Keratinocyte (primary cell): ENCODE measurements at regions not wholly inside any gene's neighbourhood (a gene's known extent, or its start where the extent isn't known, plus 50 kb on each side); places are given as distances from the start of the nearest gene placed in this dataset.

Source experiments
- EZH2 ChIP-seq: IDR thresholded peaks from one replicate; pipeline ENCODE4 v1.6.1; 2012; ENCODE audit warnings: inconsistent platforms, mild to moderate bottlenecking, low read length, moderate library complexity
- TF ChIP-seq, protein P1 (sequence below), 3 experiments: IDR thresholded peaks in 1 of 3; conservative IDR thresholded peaks in 1 of 3; optimal IDR thresholded peaks in 1 of 3; 2 replicates in 2 of 3; 3 replicates in 1 of 3; pipeline versions ENCODE3 to v1.5.1; 2011; ENCODE audit warnings: low read length in 3 of 3, mild to moderate bottlenecking in 3 of 3, moderate library complexity in 2 of 3, control low read depth in 1 of 3, inconsistent platforms in 1 of 3; ENCODE audit not compliant: insufficient read depth in 2 of 3; ENCODE audit errors: extremely low read depth in 1 of 3

DNA sequence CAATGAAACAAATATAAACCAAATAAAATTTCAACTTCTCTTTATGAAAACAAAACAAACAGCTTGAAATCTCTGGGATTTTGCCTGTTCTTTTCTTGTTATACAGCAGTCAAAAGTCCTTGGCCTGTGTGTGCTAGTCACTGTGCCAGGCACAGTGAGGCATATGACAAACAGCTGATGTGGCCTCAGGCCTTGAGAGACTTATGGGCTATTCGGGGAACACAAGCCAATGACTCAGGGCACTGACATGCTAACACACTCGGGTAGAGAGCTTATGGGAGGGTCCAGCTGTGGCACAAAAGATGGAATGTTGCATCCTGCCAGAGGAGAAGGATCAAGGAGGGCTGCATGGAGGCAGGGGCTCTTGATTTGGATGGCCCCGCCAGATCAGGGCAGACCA is 95.4 kb upstream of the NKX2-2 start:
- TF ChIP-seq, protein P1, sequence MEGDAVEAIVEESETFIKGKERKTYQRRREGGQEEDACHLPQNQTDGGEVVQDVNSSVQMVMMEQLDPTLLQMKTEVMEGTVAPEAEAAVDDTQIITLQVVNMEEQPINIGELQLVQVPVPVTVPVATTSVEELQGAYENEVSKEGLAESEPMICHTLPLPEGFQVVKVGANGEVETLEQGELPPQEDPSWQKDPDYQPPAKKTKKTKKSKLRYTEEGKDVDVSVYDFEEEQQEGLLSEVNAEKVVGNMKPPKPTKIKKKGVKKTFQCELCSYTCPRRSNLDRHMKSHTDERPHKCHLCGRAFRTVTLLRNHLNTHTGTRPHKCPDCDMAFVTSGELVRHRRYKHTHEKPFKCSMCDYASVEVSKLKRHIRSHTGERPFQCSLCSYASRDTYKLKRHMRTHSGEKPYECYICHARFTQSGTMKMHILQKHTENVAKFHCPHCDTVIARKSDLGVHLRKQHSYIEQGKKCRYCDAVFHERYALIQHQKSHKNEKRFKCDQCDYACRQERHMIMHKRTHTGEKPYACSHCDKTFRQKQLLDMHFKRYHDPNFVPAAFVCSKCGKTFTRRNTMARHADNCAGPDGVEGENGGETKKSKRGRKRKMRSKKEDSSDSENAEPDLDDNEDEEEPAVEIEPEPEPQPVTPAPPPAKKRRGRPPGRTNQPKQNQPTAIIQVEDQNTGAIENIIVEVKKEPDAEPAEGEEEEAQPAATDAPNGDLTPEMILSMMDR (optimal IDR thresholded peaks at IDR 0.05 in 1 of 3, IDR thresholded peaks at IDR 0.05 in 1 of 3, conservative IDR thresholded peaks at IDR 0.05 in 1 of 3; ENCODE audit: extremely low read depth in 1 of 3, insufficient read depth in 2 of 3, low read length in 3 of 3), result no peak
- TF ChIP-seq EZH2, result no peak
